Lower leg skin (tissue), 3 donors: ENCODE measurements at regions not wholly inside any gene's neighbourhood (a gene's known extent, or its start where the extent isn't known, plus 50 kb on each side); places are given as distances from the start of the nearest gene placed in this dataset.

Experiments
- CTCF ChIP-seq, 3 donors: fragments of 450-650 bp; IDR thresholded peaks; one replicate each; pipeline ENCODE4 v1.5.1; 2016; ENCODE audit warnings: antibody characterized with exemption in 3 of 3, mild to moderate bottlenecking in 3 of 3, moderate library complexity in 2 of 3
- POLR2A ChIP-seq, 2 donors: fragments of 450-650 bp; IDR thresholded peaks; one replicate each; pipeline ENCODE4 v1.6.1; 2016 to 2017; ENCODE audit warnings: antibody characterized with exemption in 2 of 2, mild to moderate bottlenecking in 1 of 2, moderate library complexity in 1 of 2

GRCh38 chr7:54615-55014 is 137.8 kb upstream of the FAM20C start:
- no peak for TF ChIP-seq CTCF (IDR thresholded peaks at IDR 0.05)
- TF ChIP-seq POLR2A (IDR thresholded peaks at IDR 0.05), result no peak
